Epithelial cell of proximal tubule (primary cell): ENCODE measurements at regions not wholly inside any gene's neighbourhood (a gene's known extent, or its start where the extent isn't known, plus 50 kb on each side); places are given as distances from the start of the nearest gene placed in this dataset.

ENCODE experiments used
- DNase-seq: peaks from one replicate; pipeline ENCODE4 v3.0.0-alpha.2; 2011; ENCODE audit warnings: low read depth
- H3K4me3 ChIP-seq: 2 replicates; pipeline ENCODE4 v1.5.1; 2011; ENCODE audit warnings: low read depth, mild to moderate bottlenecking, low read length
- TF ChIP-seq, protein P1 (sequence below): conservative IDR thresholded peaks from 2 replicates; pipeline ENCODE4 v1.5.1; 2012; ENCODE audit warnings: low read depth, mild to moderate bottlenecking, low read length

DNA sequence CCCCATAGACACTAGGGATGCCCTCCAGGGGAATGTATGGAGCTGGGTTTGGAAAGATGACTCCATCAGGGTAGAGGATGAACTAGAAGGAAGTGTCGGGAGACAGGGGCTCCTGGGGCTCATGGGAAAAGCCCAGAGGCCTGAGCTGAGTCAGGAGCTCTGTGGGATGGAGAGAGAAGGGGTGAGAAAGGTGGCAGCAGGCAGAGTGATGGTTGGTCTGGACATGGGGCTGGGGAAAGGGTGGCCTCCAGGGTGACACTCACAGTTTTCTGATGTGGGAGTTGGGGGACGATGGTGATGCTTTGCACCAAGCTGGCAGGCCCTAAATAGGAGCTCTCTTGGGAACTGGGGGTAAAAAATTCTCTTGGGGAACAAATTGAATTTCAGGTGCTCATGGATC lies 213.5 kb upstream of the MVB12B start:
- DNase-seq: no peak
- TF ChIP-seq, protein P1, sequence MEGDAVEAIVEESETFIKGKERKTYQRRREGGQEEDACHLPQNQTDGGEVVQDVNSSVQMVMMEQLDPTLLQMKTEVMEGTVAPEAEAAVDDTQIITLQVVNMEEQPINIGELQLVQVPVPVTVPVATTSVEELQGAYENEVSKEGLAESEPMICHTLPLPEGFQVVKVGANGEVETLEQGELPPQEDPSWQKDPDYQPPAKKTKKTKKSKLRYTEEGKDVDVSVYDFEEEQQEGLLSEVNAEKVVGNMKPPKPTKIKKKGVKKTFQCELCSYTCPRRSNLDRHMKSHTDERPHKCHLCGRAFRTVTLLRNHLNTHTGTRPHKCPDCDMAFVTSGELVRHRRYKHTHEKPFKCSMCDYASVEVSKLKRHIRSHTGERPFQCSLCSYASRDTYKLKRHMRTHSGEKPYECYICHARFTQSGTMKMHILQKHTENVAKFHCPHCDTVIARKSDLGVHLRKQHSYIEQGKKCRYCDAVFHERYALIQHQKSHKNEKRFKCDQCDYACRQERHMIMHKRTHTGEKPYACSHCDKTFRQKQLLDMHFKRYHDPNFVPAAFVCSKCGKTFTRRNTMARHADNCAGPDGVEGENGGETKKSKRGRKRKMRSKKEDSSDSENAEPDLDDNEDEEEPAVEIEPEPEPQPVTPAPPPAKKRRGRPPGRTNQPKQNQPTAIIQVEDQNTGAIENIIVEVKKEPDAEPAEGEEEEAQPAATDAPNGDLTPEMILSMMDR: no peak
- H3K4me3 ChIP-seq: no peak overlapping the region

DNA sequence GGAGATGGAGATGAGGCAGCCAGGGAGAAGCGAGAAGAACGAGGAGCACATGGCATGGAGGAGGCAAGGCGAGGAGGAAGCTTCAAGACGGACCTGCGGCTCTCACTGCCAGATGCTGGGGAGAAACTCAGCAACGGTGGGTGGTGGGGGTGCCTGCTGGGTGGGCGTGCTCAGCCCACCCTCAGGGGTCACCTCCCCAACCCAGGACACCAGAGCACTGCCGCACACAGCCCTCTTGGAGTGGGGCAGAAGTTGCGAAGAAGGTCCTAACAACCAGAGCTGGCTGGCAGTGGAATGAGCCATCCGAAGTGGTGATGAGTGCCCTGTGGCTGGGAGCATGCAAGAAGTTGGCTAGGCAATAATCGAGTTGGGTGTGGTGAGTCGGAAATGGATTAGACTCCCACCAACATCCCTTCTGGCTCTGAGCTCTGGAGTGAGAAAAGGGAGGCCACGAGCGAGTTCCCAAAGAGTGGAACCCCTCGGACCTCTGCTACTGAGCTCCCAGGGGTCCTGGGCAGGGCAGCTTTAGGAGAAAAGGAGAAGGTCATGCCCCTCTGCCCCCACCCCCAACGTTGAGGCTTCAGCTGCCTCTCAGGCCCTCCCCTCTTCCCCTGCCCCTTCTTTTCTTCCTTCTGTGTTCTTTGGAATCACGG lies 212.7 kb upstream of the MVB12B start:
- DNase-seq: no peak
- no peak overlapping the region for H3K4me3 ChIP-seq
- TF ChIP-seq, protein P1: no peak

GRCh38 chr9:126114409-126114760 lies 212.2 kb upstream of the MVB12B start:
- DNase-seq: no peak
- H3K4me3 ChIP-seq: no peak overlapping the region
- TF ChIP-seq, protein P1: no peak

- no peak for DNase-seq
- no peak overlapping the region for H3K4me3 ChIP-seq
- TF ChIP-seq, protein P1: no peak
Observed at GRCh38 chr9:126114850-126115460, 211.7 kb upstream of the MVB12B start.

GRCh38 chr9:126116351-126117157 lies 210.1 kb upstream of the MVB12B start:
- no peak overlapping the region for H3K4me3 ChIP-seq
- TF ChIP-seq, protein P1: no peak
- DNase-seq: no peak

GRCh38 chr9:126117158-126117425 lies 209.5 kb upstream of the MVB12B start:
- no peak for DNase-seq
- TF ChIP-seq, protein P1: no peak
- no peak overlapping the region for H3K4me3 ChIP-seq

DNA sequence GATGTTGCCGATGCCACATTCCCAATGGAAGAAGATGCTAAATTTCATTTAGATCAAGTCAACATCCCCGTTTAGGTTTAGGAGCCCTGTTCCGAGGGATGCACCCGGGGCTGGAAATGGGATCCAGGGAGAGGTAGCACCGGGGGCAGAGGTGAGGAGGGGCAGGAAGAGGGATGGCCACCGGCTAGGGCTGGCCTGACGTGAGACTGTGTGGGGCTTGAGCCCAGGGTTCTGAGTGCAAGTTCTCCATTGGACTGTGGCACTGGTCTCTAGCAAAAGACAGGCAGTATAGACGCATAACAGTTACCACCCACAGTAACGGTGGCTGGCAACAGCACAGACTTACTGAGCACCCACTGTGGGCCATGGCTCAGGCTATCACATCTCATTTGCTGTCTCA lies 209.0 kb upstream of the MVB12B start:
- no peak for DNase-seq
- TF ChIP-seq, protein P1: no peak
- H3K4me3 ChIP-seq: no peak overlapping the region
